ENCODE measurements at regions not wholly inside any gene's neighbourhood (a gene's known extent, or its start where the extent isn't known, plus 50 kb on each side); places are given as distances from the start of the nearest gene placed in this dataset.

DNA sequence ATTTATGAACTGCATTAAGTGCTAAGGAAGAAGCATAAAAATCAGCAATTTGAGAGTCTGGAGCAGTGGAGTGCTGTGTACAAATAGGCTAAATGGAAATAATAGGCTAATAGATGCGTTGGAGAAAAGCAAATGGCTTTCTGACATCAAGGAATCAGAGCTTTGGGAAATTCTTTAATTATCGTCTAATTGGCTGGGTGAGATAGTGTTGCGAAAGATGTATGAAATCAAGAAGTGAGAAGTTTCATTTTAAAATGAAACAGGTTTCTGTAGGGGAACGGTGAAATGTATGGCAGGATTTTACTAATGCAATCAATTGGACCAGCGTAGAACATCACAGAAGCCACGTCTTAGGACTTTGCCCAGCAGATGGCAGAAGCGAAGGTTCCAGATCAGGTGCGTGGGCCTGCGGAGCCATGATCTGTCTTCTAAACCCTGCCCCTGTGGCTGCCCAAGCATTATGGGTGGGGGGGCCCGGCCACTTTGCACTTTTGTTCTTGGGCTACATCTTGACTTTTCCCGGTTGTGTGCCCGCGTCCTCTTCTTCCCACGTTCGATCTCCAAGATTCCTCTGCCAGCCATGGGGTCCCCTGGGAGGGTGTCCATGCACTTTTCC, 118.5 kb upstream of the SHISA3 start:
- Histone ChIP-seq H3K36me3 (no peaks in the 10 kb centered on the region), H3K27me3 (no peaks in the 10 kb centered on the region), H3K27ac (no peak overlapping the region), H3K4me1 (peaks cover 0 to 12% (median 0%) of the 10 kb centered on the region in 3 donors), H3K9me3 (no peaks in the 10 kb centered on the region), H3K4me3 (no peak overlapping the region)
- 80% methylated on average over 14 to 15 of the region's 15 CpGs for WGBS, 2 donors
- intact Hi-C loops (cut with DNase I) = no loop called here
- TF ChIP-seq POLR2A (IDR thresholded peaks at IDR 0.05) = no peak
- TF ChIP-seq, protein P1, sequence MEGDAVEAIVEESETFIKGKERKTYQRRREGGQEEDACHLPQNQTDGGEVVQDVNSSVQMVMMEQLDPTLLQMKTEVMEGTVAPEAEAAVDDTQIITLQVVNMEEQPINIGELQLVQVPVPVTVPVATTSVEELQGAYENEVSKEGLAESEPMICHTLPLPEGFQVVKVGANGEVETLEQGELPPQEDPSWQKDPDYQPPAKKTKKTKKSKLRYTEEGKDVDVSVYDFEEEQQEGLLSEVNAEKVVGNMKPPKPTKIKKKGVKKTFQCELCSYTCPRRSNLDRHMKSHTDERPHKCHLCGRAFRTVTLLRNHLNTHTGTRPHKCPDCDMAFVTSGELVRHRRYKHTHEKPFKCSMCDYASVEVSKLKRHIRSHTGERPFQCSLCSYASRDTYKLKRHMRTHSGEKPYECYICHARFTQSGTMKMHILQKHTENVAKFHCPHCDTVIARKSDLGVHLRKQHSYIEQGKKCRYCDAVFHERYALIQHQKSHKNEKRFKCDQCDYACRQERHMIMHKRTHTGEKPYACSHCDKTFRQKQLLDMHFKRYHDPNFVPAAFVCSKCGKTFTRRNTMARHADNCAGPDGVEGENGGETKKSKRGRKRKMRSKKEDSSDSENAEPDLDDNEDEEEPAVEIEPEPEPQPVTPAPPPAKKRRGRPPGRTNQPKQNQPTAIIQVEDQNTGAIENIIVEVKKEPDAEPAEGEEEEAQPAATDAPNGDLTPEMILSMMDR (IDR thresholded peaks at IDR 0.05) = no peak
- DNase-seq = no peak

DNA sequence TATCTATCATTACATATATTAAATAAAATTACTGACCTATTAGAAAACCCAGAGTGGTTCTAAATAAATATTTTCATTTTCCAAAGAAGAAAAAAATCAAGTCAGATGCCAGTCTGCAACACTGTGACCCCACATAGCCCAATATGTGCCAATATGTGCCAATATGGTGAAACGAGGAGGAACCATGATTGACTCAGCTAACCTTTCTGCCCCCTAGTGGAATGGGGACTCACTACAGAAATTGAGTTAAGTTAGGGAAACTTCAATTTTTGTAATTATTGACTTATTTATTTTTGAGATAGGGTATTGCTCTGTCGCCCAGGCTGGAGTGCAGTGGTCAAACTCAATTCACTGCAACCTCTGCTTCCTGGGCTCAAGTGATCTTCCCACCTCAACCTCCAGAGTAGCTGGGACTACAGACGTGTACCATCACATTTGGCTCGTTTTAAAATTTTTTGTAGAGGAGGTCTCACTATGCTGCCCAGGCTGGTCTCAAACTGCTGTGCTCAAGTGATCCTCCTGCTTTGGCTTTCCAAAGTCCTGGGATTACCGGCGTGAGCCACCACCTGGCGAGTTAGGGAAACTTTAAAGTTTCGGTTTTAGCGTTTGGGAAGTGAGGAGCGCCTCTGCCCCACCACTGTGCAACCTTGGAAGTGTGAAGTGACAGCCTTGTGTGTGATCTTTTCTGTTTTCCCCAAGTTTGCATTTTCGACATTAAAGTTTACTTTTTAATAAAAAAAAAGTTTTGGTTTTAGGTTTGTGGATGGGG, 116.8 kb upstream of the SHISA3 start:
- H3K36me3 ChIP-seq = no peaks in the 10 kb centered on the region
- no peak overlapping the region for H3K27ac ChIP-seq
- no peaks in the 10 kb centered on the region for H3K9me3 ChIP-seq
- WGBS, 2 donors = 57 to 65% methylated on average over 11 of the region's 11 CpGs
- H3K27me3 ChIP-seq = no peaks in the 10 kb centered on the region
- intact Hi-C loops (cut with DNase I) = no loop called here
- H3K4me1 ChIP-seq = peaks cover 0 to 12% (median 0%) of the 10 kb centered on the region in 3 donors
- TF ChIP-seq POLR2A (IDR thresholded peaks at IDR 0.05) = no peak
- TF ChIP-seq, protein P1 (IDR thresholded peaks at IDR 0.05) = peak in 5 of 6 experiments; percentile 17 to 54 (median 38)
- DNase-seq = no peak
- H3K4me3 ChIP-seq = no peak overlapping the region

DNA sequence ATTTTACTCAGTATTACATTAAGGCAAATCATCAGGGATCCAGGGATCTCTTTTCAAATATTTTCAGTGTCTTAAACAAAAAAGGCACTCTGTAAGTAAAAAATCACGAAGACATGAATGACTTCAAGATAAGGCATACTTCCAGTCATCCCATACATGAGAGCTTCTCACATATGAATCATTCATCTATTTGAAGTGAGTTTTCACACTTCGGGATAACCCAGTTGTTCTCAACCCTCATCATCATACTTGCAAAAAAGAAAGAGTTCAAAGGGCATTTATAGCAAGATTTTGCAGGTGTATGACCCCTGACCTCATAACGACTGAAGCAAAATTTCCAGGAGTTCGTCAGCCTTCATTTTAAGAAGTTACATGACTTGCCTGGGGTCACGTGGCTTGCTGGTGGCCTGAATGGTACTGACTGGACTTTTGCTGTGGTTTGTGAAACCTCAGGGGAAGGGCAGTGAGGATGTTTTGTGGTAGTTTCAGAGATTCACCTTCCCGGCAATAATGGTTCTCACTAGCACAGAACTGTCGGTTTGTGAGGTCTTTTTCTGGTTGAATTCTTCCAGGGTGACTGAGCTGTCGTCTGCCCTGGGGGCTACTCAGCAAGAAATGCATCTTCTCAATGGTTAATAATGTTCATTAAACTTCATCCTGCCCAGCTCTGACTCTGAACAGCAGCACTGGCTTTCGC, 115.8 kb upstream of the SHISA3 start:
- Histone ChIP-seq H3K4me1 (peaks cover 0 to 12% (median 0%) of the 10 kb centered on the region in 3 donors), H3K9me3 (no peaks in the 10 kb centered on the region), H3K27ac (no peak overlapping the region), H3K4me3 (no peak overlapping the region), H3K27me3 (no peaks in the 10 kb centered on the region), H3K36me3 (no peaks in the 10 kb centered on the region)
- intact Hi-C loops (cut with DNase I) = no loop called here
- no peak for TF ChIP-seq POLR2A (IDR thresholded peaks at IDR 0.05)
- TF ChIP-seq, protein P1 (IDR thresholded peaks at IDR 0.05) = no peak
- 46 to 48% methylated on average over 9 of the region's 9 CpGs for WGBS, 2 donors
- DNase-seq = no peak

DNA sequence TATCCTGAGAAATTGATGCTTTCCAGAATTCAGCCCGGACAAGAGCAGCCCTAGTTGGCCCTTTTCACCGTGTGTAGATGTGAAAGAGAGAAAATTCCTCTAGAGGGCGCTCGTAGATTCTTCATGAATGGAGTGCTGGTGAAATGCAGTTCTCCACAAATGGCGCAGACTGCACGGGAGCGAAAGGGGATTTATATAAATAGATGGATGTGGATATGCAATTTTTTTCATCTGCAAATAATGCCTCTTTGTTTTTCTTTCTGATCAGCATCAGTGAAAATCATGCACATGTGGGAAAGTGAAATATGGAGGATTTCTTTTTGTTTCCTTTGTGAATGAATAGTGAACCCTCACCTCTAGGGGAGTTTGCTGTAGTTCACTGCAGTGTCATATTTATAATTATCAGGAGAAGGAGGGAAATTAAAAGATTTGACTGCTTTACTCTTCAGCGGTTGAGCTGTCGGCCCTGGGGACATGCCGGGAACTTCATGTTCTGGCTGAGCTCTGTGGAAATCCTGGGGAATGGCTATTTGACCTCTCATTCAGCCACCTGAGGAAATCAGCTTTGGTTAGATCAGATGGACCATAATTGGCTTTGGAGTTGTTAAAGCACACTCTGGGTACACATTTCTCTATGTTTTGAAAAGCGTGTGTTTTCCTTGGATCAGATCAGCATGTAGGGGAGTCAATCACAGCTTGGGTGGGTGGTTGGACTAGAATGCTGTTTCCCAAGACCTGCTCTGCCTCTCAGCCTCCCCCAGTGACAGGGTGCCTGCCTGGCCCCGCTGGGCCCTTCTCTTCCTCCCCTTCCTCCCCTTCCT, 115.0 kb upstream of the SHISA3 start:
- Histone ChIP-seq H3K27me3 (no peaks in the 10 kb centered on the region), H3K9me3 (no peaks in the 10 kb centered on the region), H3K4me3 (no peak overlapping the region), H3K4me1 (peaks cover 0 to 12% (median 0%) of the 10 kb centered on the region in 3 donors), H3K36me3 (no peaks in the 10 kb centered on the region), H3K27ac (no peak overlapping the region)
- intact Hi-C loops (cut with DNase I) = no loop called here
- TF ChIP-seq POLR2A (IDR thresholded peaks at IDR 0.05) = no peak
- TF ChIP-seq, protein P1 (IDR thresholded peaks at IDR 0.05) = peak; percentile 43 to 73 (median 61)
- no peak for DNase-seq
- WGBS, 2 donors = 15 to 30% methylated on average over 11 to 12 of the region's 12 CpGs

All from esophagus squamous epithelium (tissue), 5 donors.